ENCODE measurements at regions not wholly inside any gene's neighbourhood (a gene's known extent, or its start where the extent isn't known, plus 50 kb on each side); places are given as distances from the start of the nearest gene placed in this dataset.

DNA sequence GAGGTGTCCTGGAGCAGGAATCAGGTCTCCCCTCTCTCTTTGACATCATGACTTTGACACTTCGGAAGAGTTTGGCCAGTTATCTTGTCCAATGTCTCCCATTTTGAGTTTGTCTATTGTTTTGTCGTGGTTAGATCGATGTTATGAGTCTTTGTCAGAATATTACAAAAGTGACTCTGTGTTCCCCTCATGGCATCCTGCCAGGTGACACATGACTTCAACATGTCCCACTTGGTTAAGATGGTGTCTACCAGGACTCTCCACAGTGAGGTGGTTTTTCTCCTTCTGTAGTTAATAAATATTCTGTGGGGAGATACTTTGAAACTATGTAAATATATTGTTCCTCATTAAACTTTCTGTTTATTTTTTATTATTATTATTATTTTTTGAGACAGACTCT, 76.6 kb upstream of the BZW1 start:
- H3K27me3 ChIP-seq (ENCODE audit: control insufficient read depth in 4 of 4, insufficient read depth in 4 of 4, low read length in 3 of 4): no peaks in the 10 kb centered on the region
- H3K27ac ChIP-seq (ENCODE audit: low read depth in 1 of 2, low read length in 2 of 2): no peak overlapping the region
- no peak overlapping the region for H3K9ac ChIP-seq (ENCODE audit: low read depth in 1 of 2, low read length in 2 of 2)
- H3K36me3 ChIP-seq (ENCODE audit: control insufficient read depth in 4 of 4, insufficient read depth in 3 of 4, low read depth in 1 of 4, low read length in 3 of 4): no peaks in the 10 kb centered on the region
- no peak for DNase-seq (ENCODE audit: low spot score)
- no peak for TF ChIP-seq JUND (IDR thresholded peaks at IDR 0.05)
- no peak for TF ChIP-seq YY1 (IDR thresholded peaks at IDR 0.05)
- TF ChIP-seq HNF4G (IDR thresholded peaks at IDR 0.05): no peak
- TF ChIP-seq, protein P1, sequence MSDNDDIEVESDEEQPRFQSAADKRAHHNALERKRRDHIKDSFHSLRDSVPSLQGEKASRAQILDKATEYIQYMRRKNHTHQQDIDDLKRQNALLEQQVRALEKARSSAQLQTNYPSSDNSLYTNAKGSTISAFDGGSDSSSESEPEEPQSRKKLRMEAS (IDR thresholded peaks at IDR 0.05): no peak
- no peak for TF ChIP-seq FOXA1 (IDR thresholded peaks at IDR 0.05)
- no peak for TF ChIP-seq FOXA2 (IDR thresholded peaks at IDR 0.05)
- no peak for TF ChIP-seq REST (IDR thresholded peaks at IDR 0.05)
- no peak for TF ChIP-seq EGR1 (IDR thresholded peaks at IDR 0.05; ENCODE audit: low read depth in 2 of 2)
- TF ChIP-seq ZBTB33 (IDR thresholded peaks at IDR 0.05): no peak
- no peak for TF ChIP-seq RXRA (IDR thresholded peaks at IDR 0.05)
- no peak for TF ChIP-seq NR2F2 (IDR thresholded peaks at IDR 0.05)
- TF ChIP-seq TAF1 (conservative IDR thresholded peaks at IDR 0.05): no peak
- no peak for TF ChIP-seq CTCF (IDR thresholded peaks at IDR 0.05; ENCODE audit: low read depth, low read length, missing input control)
- TF ChIP-seq RAD21 (IDR thresholded peaks at IDR 0.05): no peak
- TF ChIP-seq SP1 (IDR thresholded peaks at IDR 0.05): no peak
- no peak for TF ChIP-seq GABPA (IDR thresholded peaks at IDR 0.05 in 1 of 2, conservative IDR thresholded peaks at IDR 0.05 in 1 of 2)
- TF ChIP-seq, protein P2, sequence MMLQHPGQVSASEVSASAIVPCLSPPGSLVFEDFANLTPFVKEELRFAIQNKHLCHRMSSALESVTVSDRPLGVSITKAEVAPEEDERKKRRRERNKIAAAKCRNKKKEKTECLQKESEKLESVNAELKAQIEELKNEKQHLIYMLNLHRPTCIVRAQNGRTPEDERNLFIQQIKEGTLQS (IDR thresholded peaks at IDR 0.05): no peak
- TF ChIP-seq HNF4A (conservative IDR thresholded peaks at IDR 0.05): no peak
- H3K4me1 ChIP-seq (ENCODE audit: control insufficient read depth in 4 of 4, insufficient read depth in 4 of 4, low read length in 3 of 4): peaks cover 0 to 6% (median 0%) of the 10 kb centered on the region in 4 donors
- H3K9me3 ChIP-seq (ENCODE audit: control insufficient read depth in 4 of 4, low read length in 3 of 4): no peaks in the 10 kb centered on the region
- 92% methylated on average over 3 of the region's 3 CpGs for WGBS
- no peak overlapping the region for H3K4me3 ChIP-seq (ENCODE audit: low read depth in 1 of 3, low read length in 3 of 3)

Data from liver (tissue), 8 donors.